Adrenal gland (tissue), 5 donors: ENCODE measurements at regions not wholly inside any gene's neighbourhood (a gene's known extent, or its start where the extent isn't known, plus 50 kb on each side); places are given as distances from the start of the nearest gene placed in this dataset.

ENCODE experiments used
- POLR2A ChIP-seq, 2 donors: fragments of 450-650 bp; IDR thresholded peaks; one replicate each; pipeline ENCODE4 v1.6.1; 2017; ENCODE audit warnings: antibody characterized with exemption in 2 of 2, mild to moderate bottlenecking in 2 of 2, moderate library complexity in 1 of 2
- TF ChIP-seq, protein P1 (sequence below), 6 experiments: fragments of 450-650 bp in 4 of 6; fragments of 200-600 bp in 2 of 6; sonication (generic) in 1 of 6; IDR thresholded peaks; 1 replicate in 5 of 6; 2 replicates in 1 of 6; pipeline versions ENCODE4 v1.5.1 to v1.8.0; 2016 to 2021; ENCODE audit warnings: antibody characterized with exemption in 6 of 6, mild to moderate bottlenecking in 2 of 6, moderate library complexity in 1 of 6
- donor health status: DM: no; HTN: no; CAD: no.

DNA sequence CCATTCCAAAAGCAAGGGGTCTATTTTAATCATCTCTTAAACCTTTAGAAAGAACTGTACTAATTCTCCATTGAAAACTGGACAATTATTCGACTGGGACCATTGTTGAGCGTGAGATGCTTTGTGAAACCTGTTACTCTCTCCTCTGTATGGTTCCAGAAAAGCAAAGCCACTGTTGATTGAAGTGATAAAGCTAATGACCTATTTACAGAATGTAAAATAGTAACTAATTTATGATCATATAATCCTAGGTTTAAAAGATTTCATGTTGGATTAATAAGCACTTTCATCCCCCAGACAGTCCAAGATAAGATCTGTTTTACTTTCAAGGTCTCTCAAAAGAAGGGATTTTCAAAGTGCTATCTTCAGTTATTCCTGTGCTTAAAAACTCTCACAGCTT lies 614.5 kb downstream of the TMA16 start:
- no peak for TF ChIP-seq POLR2A (IDR thresholded peaks at IDR 0.05)
- TF ChIP-seq, protein P1, sequence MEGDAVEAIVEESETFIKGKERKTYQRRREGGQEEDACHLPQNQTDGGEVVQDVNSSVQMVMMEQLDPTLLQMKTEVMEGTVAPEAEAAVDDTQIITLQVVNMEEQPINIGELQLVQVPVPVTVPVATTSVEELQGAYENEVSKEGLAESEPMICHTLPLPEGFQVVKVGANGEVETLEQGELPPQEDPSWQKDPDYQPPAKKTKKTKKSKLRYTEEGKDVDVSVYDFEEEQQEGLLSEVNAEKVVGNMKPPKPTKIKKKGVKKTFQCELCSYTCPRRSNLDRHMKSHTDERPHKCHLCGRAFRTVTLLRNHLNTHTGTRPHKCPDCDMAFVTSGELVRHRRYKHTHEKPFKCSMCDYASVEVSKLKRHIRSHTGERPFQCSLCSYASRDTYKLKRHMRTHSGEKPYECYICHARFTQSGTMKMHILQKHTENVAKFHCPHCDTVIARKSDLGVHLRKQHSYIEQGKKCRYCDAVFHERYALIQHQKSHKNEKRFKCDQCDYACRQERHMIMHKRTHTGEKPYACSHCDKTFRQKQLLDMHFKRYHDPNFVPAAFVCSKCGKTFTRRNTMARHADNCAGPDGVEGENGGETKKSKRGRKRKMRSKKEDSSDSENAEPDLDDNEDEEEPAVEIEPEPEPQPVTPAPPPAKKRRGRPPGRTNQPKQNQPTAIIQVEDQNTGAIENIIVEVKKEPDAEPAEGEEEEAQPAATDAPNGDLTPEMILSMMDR (IDR thresholded peaks at IDR 0.05): no peak
